HG02973 (cell line): ENCODE measurements at regions not wholly inside any gene's neighbourhood (a gene's known extent, or its start where the extent isn't known, plus 50 kb on each side); places are given as distances from the start of the nearest gene placed in this dataset.

Source experiments
- ATAC-seq: cut with Tn5 transposase; IDR thresholded peaks from one replicate; pipeline ENCODE4 v1.9.1; 2021; ENCODE audit warnings: moderate library complexity; ENCODE audit not compliant: unreplicated experiment

DNA sequence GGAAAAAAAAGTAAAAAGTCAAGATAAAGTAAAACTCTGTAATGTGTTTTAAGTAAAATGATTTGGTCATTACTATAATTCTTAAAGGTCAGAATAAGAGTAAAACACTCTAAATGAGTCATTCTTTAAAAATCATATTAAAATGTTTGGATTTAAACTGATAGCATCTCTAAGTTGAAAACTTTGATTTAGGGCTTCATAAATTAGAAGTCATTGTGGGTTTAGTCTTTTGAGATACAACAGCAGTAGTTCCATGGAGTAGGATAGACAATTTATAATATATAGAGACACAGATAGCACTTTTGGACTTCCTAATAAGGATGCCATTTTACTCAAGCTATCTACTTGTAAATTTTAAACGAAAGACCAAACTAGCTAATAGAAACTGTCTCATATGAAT is 77.1 kb upstream of the PABPC4L start:
- no peak for ATAC-seq

DNA sequence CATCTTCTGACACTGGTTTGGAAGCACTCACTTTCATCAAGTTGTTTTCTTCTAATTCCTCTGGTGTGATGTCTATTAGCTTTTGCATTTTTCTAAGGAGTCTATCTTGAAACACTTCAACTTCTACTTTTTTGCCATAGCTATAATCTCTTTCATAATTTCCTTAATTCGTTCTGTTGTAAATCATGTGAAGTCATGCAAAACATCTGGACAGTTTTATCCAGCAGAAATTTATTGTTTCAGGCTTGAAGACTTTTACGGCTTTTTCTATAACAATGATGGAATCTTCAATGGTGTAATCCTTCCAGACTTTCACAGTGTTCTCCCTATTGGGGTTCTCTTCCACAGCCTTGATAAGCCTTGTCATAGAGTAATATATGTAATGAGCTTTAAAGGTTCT is 74.9 kb upstream of the PABPC4L start:
- ATAC-seq, result no peak

DNA sequence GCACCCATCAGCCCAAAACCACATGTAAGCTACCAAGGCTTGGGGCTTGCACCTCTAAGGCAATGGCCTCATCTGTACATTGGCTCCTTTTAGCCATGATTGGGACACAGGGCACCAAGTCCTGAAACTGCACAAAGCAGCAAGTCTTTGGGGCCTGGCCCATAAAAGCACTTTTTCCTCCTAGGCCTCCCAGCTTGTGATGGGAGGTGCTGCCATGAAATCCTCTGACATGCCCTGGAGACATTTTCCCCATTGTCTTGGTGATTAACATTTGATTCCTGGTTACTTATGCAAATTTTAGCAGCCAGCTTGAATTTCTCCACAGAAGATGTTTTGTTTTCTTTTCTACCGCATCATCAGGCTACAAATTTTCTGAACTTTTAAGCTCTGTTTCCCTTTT is 58.5 kb upstream of the PABPC4L start:
- ATAC-seq, result no peak
